ENCODE measurements at regions not wholly inside any gene's neighbourhood (a gene's known extent, or its start where the extent isn't known, plus 50 kb on each side); places are given as distances from the start of the nearest gene placed in this dataset.
"Not testable (repeated sequence)": the region's sequence is repeated elsewhere in the genome, so short reads cannot be mapped to it uniquely, and the experiment has no call there.

GRCh38 chr1:229141689-229142377 is 129.1 kb upstream of the RAB4A start:
- DNase-seq, result no peak

- no peak for DNase-seq
Observed at GRCh38 chr1:229142471-229142870, 128.4 kb upstream of the RAB4A start.

GRCh38 chr1:229146647-229147046 is 124.3 kb upstream of the RAB4A start:
- DNase-seq, result no peak

GRCh38 chr1:229147072-229147471 is 123.8 kb upstream of the RAB4A start:
- no peak for DNase-seq

GRCh38 chr1:229148041-229148671 is 122.8 kb upstream of the RAB4A start:
- peak; percentile 72 for DNase-seq

GRCh38 chr1:229148743-229149142 is 122.2 kb upstream of the RAB4A start:
- DNase-seq, result no peak

- no peak for DNase-seq
Observed at GRCh38 chr1:229149435-229149834, 121.5 kb upstream of the RAB4A start.

- DNase-seq, result no peak
Observed at GRCh38 chr1:229150518-229150917, 120.4 kb upstream of the RAB4A start.

- DNase-seq, result not testable (repeated sequence)
Observed at GRCh38 chr1:229151412-229151811, 119.5 kb upstream of the RAB4A start.

- DNase-seq, result no peak
Observed at GRCh38 chr1:229152311-229152710, 118.6 kb upstream of the RAB4A start.

- DNase-seq, result no peak
Observed at GRCh38 chr1:229153955-229154548, 116.9 kb upstream of the RAB4A start.

- no peak for DNase-seq
Observed at GRCh38 chr1:229154811-229155210, 116.1 kb upstream of the RAB4A start.

GRCh38 chr1:229155472-229155871 is 115.4 kb upstream of the RAB4A start:
- no peak for DNase-seq

- no peak for DNase-seq
Observed at GRCh38 chr1:229156872-229157271, 114.0 kb upstream of the RAB4A start.

GRCh38 chr1:229157480-229157879 is 113.4 kb upstream of the RAB4A start:
- DNase-seq, result no peak

- DNase-seq, result no peak
Observed at GRCh38 chr1:229158341-229158921, 112.5 kb upstream of the RAB4A start.

GRCh38 chr1:229158927-229159326 is 112.0 kb upstream of the RAB4A start:
- no peak for DNase-seq

GRCh38 chr1:229159668-229160544 is 111.0 kb upstream of the RAB4A start:
- DNase-seq, result no peak

- no peak for DNase-seq
Observed at GRCh38 chr1:229161740-229162139, 109.2 kb upstream of the RAB4A start.

- no peak for DNase-seq
Observed at GRCh38 chr1:229162825-229163515, 107.9 kb upstream of the RAB4A start.

- no peak for DNase-seq
Observed at GRCh38 chr1:229164348-229164747, 106.6 kb upstream of the RAB4A start.

Measured in kidney glomerular epithelial cell (primary cell).